Transverse colon (tissue), 4 donors: ENCODE measurements at regions not wholly inside any gene's neighbourhood (a gene's known extent, or its start where the extent isn't known, plus 50 kb on each side); places are given as distances from the start of the nearest gene placed in this dataset.

ENCODE experiments used
- EP300 ChIP-seq: sonication (generic); formaldehyde crosslinking; IDR thresholded peaks from one replicate; pipeline ENCODE4 v1.6.1; 2017; ENCODE audit warnings: antibody characterized with exemption, low read depth
- POLR2A ChIP-seq: fragments of 450-650 bp; IDR thresholded peaks from one replicate; pipeline ENCODE4 v1.6.1; 2016; ENCODE audit warnings: antibody characterized with exemption, mild to moderate bottlenecking, moderate library complexity
- POLR2AphosphoS5 ChIP-seq, 3 donors: sonication (generic); formaldehyde crosslinking; IDR thresholded peaks; one replicate each; pipeline ENCODE4 v1.6.1; 2016; ENCODE audit warnings: antibody characterized with exemption in 3 of 3
- TF ChIP-seq, protein P1 (sequence below), 5 experiments: fragments of 200-600 bp in 3 of 5; fragments of 450-650 bp in 2 of 5; sonication (generic) in 3 of 5; IDR thresholded peaks; 1 replicate in 2 of 5; 2 replicates in 3 of 5; pipeline ENCODE4 v1.5.1; 2016 to 2017; ENCODE audit warnings: antibody characterized with exemption in 5 of 5, inconsistent platforms in 3 of 5, mild to moderate bottlenecking in 2 of 5, moderate library complexity in 1 of 5

DNA sequence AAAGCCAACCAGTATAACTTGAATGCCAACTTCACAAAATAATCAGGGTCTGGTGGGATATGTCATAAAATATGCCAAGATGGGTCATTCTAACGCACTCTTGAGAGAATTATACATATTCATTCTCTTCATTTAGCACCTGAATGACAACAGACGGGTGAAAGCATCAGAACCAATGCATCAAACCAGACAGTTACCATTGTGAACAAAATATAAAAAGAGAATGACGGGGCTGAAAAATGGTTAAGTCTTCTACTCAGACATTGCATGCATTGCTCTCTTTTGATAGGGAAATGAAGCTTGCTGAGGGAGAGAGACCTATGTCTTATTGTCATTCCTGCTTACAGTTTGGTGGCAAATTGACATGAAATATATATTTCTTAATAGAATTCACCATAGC is 702.1 kb downstream of the NOVA1 start:
- TF ChIP-seq, protein P1, sequence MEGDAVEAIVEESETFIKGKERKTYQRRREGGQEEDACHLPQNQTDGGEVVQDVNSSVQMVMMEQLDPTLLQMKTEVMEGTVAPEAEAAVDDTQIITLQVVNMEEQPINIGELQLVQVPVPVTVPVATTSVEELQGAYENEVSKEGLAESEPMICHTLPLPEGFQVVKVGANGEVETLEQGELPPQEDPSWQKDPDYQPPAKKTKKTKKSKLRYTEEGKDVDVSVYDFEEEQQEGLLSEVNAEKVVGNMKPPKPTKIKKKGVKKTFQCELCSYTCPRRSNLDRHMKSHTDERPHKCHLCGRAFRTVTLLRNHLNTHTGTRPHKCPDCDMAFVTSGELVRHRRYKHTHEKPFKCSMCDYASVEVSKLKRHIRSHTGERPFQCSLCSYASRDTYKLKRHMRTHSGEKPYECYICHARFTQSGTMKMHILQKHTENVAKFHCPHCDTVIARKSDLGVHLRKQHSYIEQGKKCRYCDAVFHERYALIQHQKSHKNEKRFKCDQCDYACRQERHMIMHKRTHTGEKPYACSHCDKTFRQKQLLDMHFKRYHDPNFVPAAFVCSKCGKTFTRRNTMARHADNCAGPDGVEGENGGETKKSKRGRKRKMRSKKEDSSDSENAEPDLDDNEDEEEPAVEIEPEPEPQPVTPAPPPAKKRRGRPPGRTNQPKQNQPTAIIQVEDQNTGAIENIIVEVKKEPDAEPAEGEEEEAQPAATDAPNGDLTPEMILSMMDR (IDR thresholded peaks at IDR 0.05), result no peak
- TF ChIP-seq POLR2A (no peak), POLR2AphosphoS5 (IDR thresholded peaks at IDR 0.05) (no peak), EP300 (no peak)
